HG03432 (cell line): ENCODE measurements at regions not wholly inside any gene's neighbourhood (a gene's known extent, or its start where the extent isn't known, plus 50 kb on each side); places are given as distances from the start of the nearest gene placed in this dataset.

ENCODE experiments used
- ATAC-seq: cut with Tn5 transposase; IDR thresholded peaks from one replicate; pipeline ENCODE4 v1.9.1; 2021; ENCODE audit warnings: mild to moderate bottlenecking, moderate library complexity; ENCODE audit not compliant: unreplicated experiment

DNA sequence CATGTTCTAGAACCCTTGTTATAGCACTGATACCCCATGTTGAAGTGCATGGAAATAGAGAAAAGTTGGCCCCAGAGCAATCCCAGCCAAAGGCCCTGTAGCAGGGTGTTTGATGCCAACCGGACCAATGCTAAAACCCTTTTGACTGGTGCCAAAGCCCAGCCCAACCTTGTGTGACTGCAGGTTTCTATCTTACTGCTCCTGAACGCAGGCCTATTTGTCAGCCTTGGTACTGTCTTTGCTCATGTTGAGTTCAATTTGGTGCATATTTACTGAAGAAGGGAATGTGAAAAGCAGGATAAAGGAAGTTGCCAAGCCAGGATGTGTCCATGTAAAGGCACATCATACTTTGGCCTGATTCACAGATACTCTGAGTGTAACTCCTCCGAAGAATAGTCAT is 51.7 kb upstream of the NFASC start:
- no peak for ATAC-seq

DNA sequence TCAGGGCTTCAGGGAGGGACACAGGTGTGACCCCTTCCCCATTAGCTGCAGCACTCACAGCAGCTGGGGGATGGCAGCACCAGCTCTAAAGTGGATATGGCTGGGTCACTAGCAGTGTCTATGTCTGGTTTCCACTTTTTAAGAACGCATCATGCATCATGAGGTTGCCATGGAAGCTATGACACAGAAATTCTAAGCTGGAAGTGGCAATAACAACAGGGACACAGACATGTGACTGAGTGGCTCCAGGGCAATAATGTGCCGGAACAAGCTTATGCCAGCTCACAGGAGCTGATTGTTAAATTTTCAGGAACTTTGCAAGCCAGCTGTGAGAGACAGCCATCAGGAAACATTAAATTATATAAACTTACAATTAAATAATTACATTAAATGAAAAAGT is 51.2 kb upstream of the NFASC start:
- ATAC-seq, result no peak
